MG63 (cell line): ENCODE measurements at regions not wholly inside any gene's neighbourhood (a gene's known extent, or its start where the extent isn't known, plus 50 kb on each side); places are given as distances from the start of the nearest gene placed in this dataset.
A peak's percentile ranks its signal among the peaks of the same experiment; 100 is the strongest.
"Not testable (repeated sequence)": the region's sequence is repeated elsewhere in the genome, so short reads cannot be mapped to it uniquely, and the experiment has no call there.

Experiments
- DNase-seq: peaks from one replicate; pipeline ENCODE4 v3.0.0-alpha.2; 2020
- H3K27me3 ChIP-seq: fragments of 250-450 bp; sonication (Bioruptor Pico); 2 replicates; pipeline ENCODE4 v1.5.1; 2020; ENCODE audit warnings: mild to moderate bottlenecking, moderate library complexity
- H3K36me3 ChIP-seq: fragments of 250-450 bp; sonication (Bioruptor Pico); 2 replicates; pipeline ENCODE4 v1.5.1; 2020; ENCODE audit warnings: mild to moderate bottlenecking, moderate library complexity
- H3K4me3 ChIP-seq: fragments of 250-450 bp; sonication (Bioruptor Pico); 2 replicates; pipeline ENCODE4 v1.5.1; 2020; ENCODE audit warnings: mild to moderate bottlenecking, moderate library complexity
- H3K9me3 ChIP-seq: fragments of 250-450 bp; sonication (Bioruptor Pico); 2 replicates; pipeline ENCODE4 v1.5.1; 2020; ENCODE audit warnings: mild to moderate bottlenecking, moderate library complexity

DNA sequence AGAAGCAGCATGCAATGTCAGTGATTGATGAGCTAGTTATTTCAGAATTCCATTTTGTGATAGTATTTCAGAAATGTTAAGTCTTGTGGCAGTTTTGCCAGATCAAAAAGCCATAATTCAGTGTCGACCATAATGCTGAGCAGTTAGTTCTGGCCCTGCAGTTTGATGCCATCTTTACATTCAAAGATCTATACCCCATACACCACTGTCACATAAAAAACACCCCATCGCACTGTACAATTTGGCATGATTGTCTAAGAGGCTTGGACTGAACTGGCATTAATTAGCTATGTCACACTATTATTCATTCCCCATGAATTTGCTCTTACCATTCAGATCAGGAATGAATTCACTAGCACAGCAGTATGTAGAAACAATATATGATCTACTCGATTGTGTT lies 127.7 kb upstream of the EPHA3 start:
- DNase-seq, result no peak

GRCh38 chr3:88983458-88983857 lies 124.0 kb upstream of the EPHA3 start:
- Histone ChIP-seq H3K4me3 (no peak overlapping the region), H3K27me3 (no peaks in the 10 kb centered on the region), H3K36me3 (no peaks in the 10 kb centered on the region), H3K9me3 (no peaks in the 10 kb centered on the region)
- DNase-seq, result no peak

More for the DNA sequence above, 127.7 kb upstream of the EPHA3 start:
- H3K27me3 ChIP-seq, result no peaks in the 10 kb centered on the region
- H3K36me3 ChIP-seq, result no peaks in the 10 kb centered on the region
- no peak overlapping the region for H3K4me3 ChIP-seq
- H3K9me3 ChIP-seq, result no peaks in the 10 kb centered on the region; the same call in 1 of the 2 replicates

GRCh38 chr3:88984256-88984655 lies 123.2 kb upstream of the EPHA3 start:
- no peak overlapping the region for H3K4me3 ChIP-seq
- H3K27me3 ChIP-seq, result no peaks in the 10 kb centered on the region
- no peak for DNase-seq
- H3K9me3 ChIP-seq, result no peaks in the 10 kb centered on the region
- H3K36me3 ChIP-seq, result no peaks in the 10 kb centered on the region

- H3K4me3 ChIP-seq, result no peak overlapping the region
- no peaks in the 10 kb centered on the region for H3K9me3 ChIP-seq
- no peaks in the 10 kb centered on the region for H3K27me3 ChIP-seq
- DNase-seq, result no peak
- H3K36me3 ChIP-seq, result no peaks in the 10 kb centered on the region
Measured at GRCh38 chr3:88984832-88985231, 122.6 kb upstream of the EPHA3 start.

DNA sequence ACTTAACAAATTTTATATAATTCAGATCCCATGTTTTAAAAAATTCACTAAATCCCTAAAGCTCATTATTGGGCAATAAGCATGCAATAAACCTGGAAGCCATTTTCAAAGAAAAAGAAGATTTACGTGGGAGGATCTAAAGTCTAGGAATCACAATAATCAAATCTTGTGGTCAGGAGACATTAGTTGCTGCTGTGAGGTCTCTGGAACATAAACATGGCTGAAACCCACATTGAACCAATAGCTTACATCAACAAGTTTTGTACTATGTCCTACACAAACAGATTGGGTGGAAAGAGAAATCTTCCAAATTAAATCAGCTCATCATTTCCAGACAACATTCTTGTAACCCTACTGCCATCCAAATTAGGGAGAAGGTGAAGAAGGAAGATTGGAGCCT lies 121.9 kb upstream of the EPHA3 start:
- no peaks in the 10 kb centered on the region for H3K27me3 ChIP-seq
- H3K36me3 ChIP-seq, result no peaks in the 10 kb centered on the region
- H3K4me3 ChIP-seq, result no peak overlapping the region
- H3K9me3 ChIP-seq, result no peaks in the 10 kb centered on the region
- DNase-seq, result no peak

DNA sequence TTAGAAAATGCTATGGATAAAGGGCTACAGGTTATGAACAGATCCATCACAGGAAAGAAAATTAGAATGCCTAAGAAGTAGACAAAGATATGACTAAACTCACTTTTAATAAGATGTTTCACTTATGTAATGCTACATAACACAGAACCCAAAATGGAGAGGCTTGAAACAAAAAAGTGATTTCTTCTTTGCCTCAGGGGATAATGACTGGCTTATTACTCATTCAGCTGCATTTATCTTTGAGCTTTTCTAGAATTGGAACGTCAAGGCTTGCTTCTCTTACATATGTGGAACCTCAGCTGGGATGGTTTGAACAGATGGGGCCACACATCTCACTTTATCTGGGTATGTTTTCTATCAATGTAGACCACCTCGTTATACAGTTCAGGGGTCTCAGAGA lies 120.6 kb upstream of the EPHA3 start:
- Histone ChIP-seq H3K36me3 (no peaks in the 10 kb centered on the region), H3K27me3 (no peaks in the 10 kb centered on the region), H3K9me3 (no peaks in the 10 kb centered on the region), H3K4me3 (no peak overlapping the region)
- DNase-seq, result no peak

GRCh38 chr3:88987776-88988175 lies 119.6 kb upstream of the EPHA3 start:
- H3K4me3 ChIP-seq, result no peak overlapping the region
- H3K27me3 ChIP-seq, result no peaks in the 10 kb centered on the region
- H3K9me3 ChIP-seq, result no peaks in the 10 kb centered on the region
- DNase-seq, result no peak
- H3K36me3 ChIP-seq, result no peaks in the 10 kb centered on the region

DNA sequence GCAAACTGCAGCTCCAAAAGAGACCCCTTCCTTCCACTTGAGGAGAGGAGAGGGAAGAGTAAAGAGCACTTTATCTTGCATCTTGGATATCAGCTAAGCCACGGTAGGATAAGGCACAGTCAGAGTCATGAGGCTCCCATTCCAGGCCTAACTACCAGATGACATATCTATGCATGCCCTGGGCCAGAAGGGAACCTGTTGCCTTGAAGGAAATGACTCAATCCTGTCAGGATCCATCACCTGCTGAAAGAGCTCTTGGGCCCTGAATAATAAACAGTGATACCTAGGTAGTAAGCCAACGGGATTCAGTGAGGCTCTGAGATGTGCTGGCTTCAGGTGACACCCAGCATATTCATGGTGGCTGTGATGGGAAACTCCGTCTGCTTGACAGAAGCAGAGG lies 118.5 kb upstream of the EPHA3 start:
- H3K27me3 ChIP-seq, result no peaks in the 10 kb centered on the region
- no peaks in the 10 kb centered on the region for H3K36me3 ChIP-seq
- DNase-seq, result no peak
- no peaks in the 10 kb centered on the region for H3K9me3 ChIP-seq
- H3K4me3 ChIP-seq, result no peak overlapping the region

GRCh38 chr3:88991496-88991895 lies 115.9 kb upstream of the EPHA3 start:
- no peak for DNase-seq
- Histone ChIP-seq H3K36me3 (no peaks in the 10 kb centered on the region), H3K27me3 (no peaks in the 10 kb centered on the region), H3K9me3 (no peaks in the 10 kb centered on the region), H3K4me3 (no peak overlapping the region)

- Histone ChIP-seq H3K4me3 (no peak overlapping the region), H3K36me3 (no peaks in the 10 kb centered on the region), H3K27me3 (no peaks in the 10 kb centered on the region), H3K9me3 (no peaks in the 10 kb centered on the region)
- no peak for DNase-seq
Measured at GRCh38 chr3:88996691-88997090, 110.7 kb upstream of the EPHA3 start.

GRCh38 chr3:88997260-88997659 lies 110.2 kb upstream of the EPHA3 start:
- Histone ChIP-seq H3K27me3 (no peaks in the 10 kb centered on the region), H3K4me3 (no peak overlapping the region), H3K36me3 (no peaks in the 10 kb centered on the region), H3K9me3 (no peaks in the 10 kb centered on the region)
- no peak for DNase-seq

- no peaks in the 10 kb centered on the region for H3K27me3 ChIP-seq
- no peaks in the 10 kb centered on the region for H3K36me3 ChIP-seq
- no peaks in the 10 kb centered on the region for H3K9me3 ChIP-seq
- no peak overlapping the region for H3K4me3 ChIP-seq
- no peak for DNase-seq
Measured at GRCh38 chr3:89000886-89001285, 106.5 kb upstream of the EPHA3 start.

GRCh38 chr3:89002191-89002590 lies 105.2 kb upstream of the EPHA3 start:
- DNase-seq, result no peak
- Histone ChIP-seq H3K27me3 (no peaks in the 10 kb centered on the region), H3K4me3 (no peak overlapping the region), H3K9me3 (no peaks in the 10 kb centered on the region), H3K36me3 (no peaks in the 10 kb centered on the region)

- Histone ChIP-seq H3K27me3 (no peaks in the 10 kb centered on the region), H3K36me3 (no peaks in the 10 kb centered on the region), H3K9me3 (no peaks in the 10 kb centered on the region), H3K4me3 (no peak overlapping the region)
- DNase-seq, result no peak
Measured at GRCh38 chr3:89013536-89013935, 93.9 kb upstream of the EPHA3 start.

GRCh38 chr3:89017531-89017930 lies 89.9 kb upstream of the EPHA3 start:
- Histone ChIP-seq H3K27me3 (no peaks in the 10 kb centered on the region), H3K9me3 (no peaks in the 10 kb centered on the region), H3K4me3 (no peak overlapping the region), H3K36me3 (no peaks in the 10 kb centered on the region)
- DNase-seq, result no peak

GRCh38 chr3:89025185-89025584 lies 82.2 kb upstream of the EPHA3 start:
- DNase-seq, result no peak
- peak overlapping the region; percentile 13; the same call in 1 of the 2 replicates for H3K4me3 ChIP-seq

GRCh38 chr3:89032346-89033013 lies 74.9 kb upstream of the EPHA3 start:
- H3K9me3 ChIP-seq, result no peaks in the 10 kb centered on the region
- no peak for DNase-seq
- H3K27me3 ChIP-seq, result no peaks in the 10 kb centered on the region
- H3K4me3 ChIP-seq, result no peak overlapping the region
- no peaks in the 10 kb centered on the region for H3K36me3 ChIP-seq

More at GRCh38 chr3:89025185-89025584, 82.2 kb upstream of the EPHA3 start:
- no peaks in the 10 kb centered on the region for H3K9me3 ChIP-seq
- no peaks in the 10 kb centered on the region for H3K36me3 ChIP-seq
- no peaks in the 10 kb centered on the region for H3K27me3 ChIP-seq

- not testable (repeated sequence) for H3K27me3 ChIP-seq, H3K4me3 ChIP-seq, H3K36me3 ChIP-seq, H3K9me3 ChIP-seq, DNase-seq
Measured at GRCh38 chr3:89034723-89035122, 72.7 kb upstream of the EPHA3 start.

- no peak overlapping the region for H3K4me3 ChIP-seq
- no peaks in the 10 kb centered on the region for H3K27me3 ChIP-seq
- no peak for DNase-seq
- H3K9me3 ChIP-seq, result no peaks in the 10 kb centered on the region; the same call in 1 of the 2 replicates
- no peaks in the 10 kb centered on the region for H3K36me3 ChIP-seq
Measured at GRCh38 chr3:89038869-89039268, 68.6 kb upstream of the EPHA3 start.
